Lower lobe of right lung (tissue), 2 donors: ENCODE measurements at regions not wholly inside any gene's neighbourhood (a gene's known extent, or its start where the extent isn't known, plus 50 kb on each side); places are given as distances from the start of the nearest gene placed in this dataset.

Source experiments
- ATAC-seq, 2 donors: fragments of 200-7000 bp; cut with Tn5 transposase; one replicate each; pipeline ENCODE4 v1.9.1; 2020 to 2022; ENCODE audit warnings: mild to moderate bottlenecking in 2 of 2, moderate library complexity in 2 of 2
- DNase-seq: peaks from one replicate; pipeline ENCODE4 v3.0.0-alpha.2; 2020
- H3K27ac ChIP-seq: fragments of 200-600 bp; one replicate; pipeline ENCODE4 v1.8.0; 2022
- H3K27me3 ChIP-seq: fragments of 200-600 bp; one replicate; pipeline ENCODE4 v1.8.0; 2022; ENCODE audit warnings: low read depth
- H3K36me3 ChIP-seq: fragments of 200-600 bp; one replicate; pipeline ENCODE4 v1.8.0; 2022; ENCODE audit warnings: mild to moderate bottlenecking
- H3K4me1 ChIP-seq: fragments of 200-600 bp; one replicate; pipeline ENCODE4 v1.8.0; 2022
- H3K4me3 ChIP-seq: fragments of 200-600 bp; one replicate; pipeline ENCODE4 v1.8.0; 2022; ENCODE audit warnings: mild to moderate bottlenecking
- H3K9me3 ChIP-seq: fragments of 200-600 bp; one replicate; pipeline ENCODE4 v1.8.0; 2022
- CTCF ChIP-seq: fragments of 200-600 bp; IDR thresholded peaks from one replicate; pipeline ENCODE4 v1.8.0; 2022; ENCODE audit warnings: antibody characterized with exemption, mild to moderate bottlenecking
- intact Hi-C: fragments of 100-400 bp; cut with DNase I; formaldehyde crosslinking; loops from one replicate; pipeline ENCODE4 v1.11.0; 2022
- donor health status: DM: no; HTN: yes; CAD: no; lungs with severe emphysema.

GRCh38 chr2:16821692-16822091, 156.1 kb upstream of the CYRIA start:
- Histone ChIP-seq H3K36me3 (no peaks in the 10 kb centered on the region), H3K4me1 (no peaks in the 10 kb centered on the region), H3K27me3 (no peaks in the 10 kb centered on the region), H3K27ac (no peak overlapping the region), H3K9me3 (no peaks in the 10 kb centered on the region), H3K4me3 (no peak overlapping the region)
- DNase-seq: no peak
- intact Hi-C loops: no loop called here
- TF ChIP-seq CTCF: no peak
- ATAC-seq: no peak

- intact Hi-C loops: no loop called here
- no peak overlapping the region for H3K27ac ChIP-seq
- H3K9me3 ChIP-seq: no peaks in the 10 kb centered on the region
- no peak for ATAC-seq
- no peak overlapping the region for H3K4me3 ChIP-seq
- H3K36me3 ChIP-seq: no peaks in the 10 kb centered on the region
- no peaks in the 10 kb centered on the region for H3K4me1 ChIP-seq
- TF ChIP-seq CTCF: no peak
- no peaks in the 10 kb centered on the region for H3K27me3 ChIP-seq
- DNase-seq: no peak
These were observed 152.5 kb upstream of the CYRIA start for GRCh38 chr2:16818203-16818556.

GRCh38 chr2:16817305-16818202, 151.9 kb upstream of the CYRIA start:
- no peak for TF ChIP-seq CTCF
- Histone ChIP-seq H3K4me1 (no peaks in the 10 kb centered on the region), H3K4me3 (no peak overlapping the region), H3K36me3 (no peaks in the 10 kb centered on the region), H3K9me3 (no peaks in the 10 kb centered on the region), H3K27ac (no peak overlapping the region), H3K27me3 (no peaks in the 10 kb centered on the region)
- DNase-seq: no peak
- no peak for ATAC-seq
- intact Hi-C loops: no loop called here

- H3K36me3 ChIP-seq: no peaks in the 10 kb centered on the region
- ATAC-seq (no peak), DNase-seq (no peak)
- no peak overlapping the region for H3K4me3 ChIP-seq
- H3K4me1 ChIP-seq: no peaks in the 10 kb centered on the region
- no peak for TF ChIP-seq CTCF
- intact Hi-C loops: no loop called here
- H3K27ac ChIP-seq: no peak overlapping the region
- H3K9me3 ChIP-seq: no peaks in the 10 kb centered on the region
- no peaks in the 10 kb centered on the region for H3K27me3 ChIP-seq
These were observed 150.9 kb upstream of the CYRIA start for GRCh38 chr2:16816522-16816921.

- Histone ChIP-seq H3K36me3 (no peaks in the 10 kb centered on the region), H3K27me3 (no peaks in the 10 kb centered on the region), H3K9me3 (no peaks in the 10 kb centered on the region), H3K4me1 (no peaks in the 10 kb centered on the region), H3K27ac (no peak overlapping the region), H3K4me3 (no peak overlapping the region)
- DNase-seq (no peak), ATAC-seq (no peak)
- no peak for TF ChIP-seq CTCF
- intact Hi-C loops: no loop called here
These were observed 150.4 kb upstream of the CYRIA start for GRCh38 chr2:16816016-16816415.
